HL-60 (cell line): ENCODE measurements at regions not wholly inside any gene's neighbourhood (a gene's known extent, or its start where the extent isn't known, plus 50 kb on each side); places are given as distances from the start of the nearest gene placed in this dataset.

Experiments
- DNase-seq, 2 experiments: peaks; one replicate each; pipeline ENCODE4 v3.0.0-alpha.2; 2010 to 2020; ENCODE audit warnings: low read depth in 1 of 2, low spot score in 1 of 2
- H3K27ac ChIP-seq: fragments of 250-450 bp; sonication (Bioruptor Pico); replicated peaks from 2 replicates; pipeline ENCODE4 v1.5.1; 2020; ENCODE audit warnings: mild to moderate bottlenecking, moderate library complexity
- H3K27me3 ChIP-seq: fragments of 250-450 bp; sonication (Bioruptor Pico); 2 replicates; pipeline ENCODE4 v1.5.1; 2021; ENCODE audit warnings: mild to moderate bottlenecking, moderate library complexity; ENCODE audit not compliant: insufficient read depth, poor library complexity, severe bottlenecking
- H3K4me3 ChIP-seq: replicated peaks from 2 replicates; pipeline ENCODE4 v1.5.1; 2011; ENCODE audit warnings: mild to moderate bottlenecking, control low read depth, low read length; ENCODE audit not compliant: insufficient read depth
- CTCF ChIP-seq: IDR thresholded peaks from one replicate; pipeline ENCODE4 v1.5.1; 2011; ENCODE audit warnings: low read length, control low read depth, inconsistent platforms; ENCODE audit not compliant: insufficient read depth
- GABPA ChIP-seq: IDR thresholded peaks from 2 replicates; pipeline ENCODE4 v1.6.1; 2012; ENCODE audit warnings: low read depth
- POLR2AphosphoS5 ChIP-seq: IDR thresholded peaks from 2 replicates; pipeline ENCODE4 v1.6.1; 2012; ENCODE audit warnings: low read depth
- REST ChIP-seq: IDR thresholded peaks from 2 replicates; pipeline ENCODE4 v1.6.1; 2012; ENCODE audit warnings: low read depth; ENCODE audit not compliant: insufficient replicate concordance
- SPI1 ChIP-seq: IDR thresholded peaks from 2 replicates; pipeline ENCODE4 v1.6.1; 2012; ENCODE audit warnings: low read depth, mild to moderate bottlenecking, borderline replicate concordance

GRCh38 chr12:59414051-59414450 lies 181.8 kb upstream of the SLC16A7 start:
- no peak for DNase-seq
- no peak overlapping the region for H3K4me3 ChIP-seq
- H3K27ac ChIP-seq: no peak overlapping the region
- no peaks in the 10 kb centered on the region for H3K27me3 ChIP-seq
- no peak for TF ChIP-seq CTCF
- no peak for TF ChIP-seq SPI1
- TF ChIP-seq REST: no peak

GRCh38 chr12:59408431-59408830 lies 187.4 kb upstream of the SLC16A7 start:
- Histone ChIP-seq H3K27ac (no peak overlapping the region), H3K27me3 (no peaks in the 10 kb centered on the region), H3K4me3 (no peak overlapping the region)
- no peak for DNase-seq
- TF ChIP-seq SPI1 (no peak), POLR2AphosphoS5 (no peak), REST (no peak), GABPA (no peak), CTCF (no peak)

GRCh38 chr12:59407799-59408198 lies 188.0 kb upstream of the SLC16A7 start:
- H3K4me3 ChIP-seq: no peak overlapping the region
- no peak for DNase-seq
- H3K27me3 ChIP-seq: no peaks in the 10 kb centered on the region
- no peak for TF ChIP-seq CTCF
- TF ChIP-seq POLR2AphosphoS5: no peak
- TF ChIP-seq REST: no peak
- TF ChIP-seq SPI1: no peak
- H3K27ac ChIP-seq: no peak overlapping the region
